ENCODE measurements at regions not wholly inside any gene's neighbourhood (a gene's known extent, or its start where the extent isn't known, plus 50 kb on each side); places are given as distances from the start of the nearest gene placed in this dataset.

GRCh38 chr4:157821814-157822213, 351.0 kb downstream of the GASK1B start:
- no peak for TF ChIP-seq EP300 (IDR thresholded peaks at IDR 0.05)
- TF ChIP-seq POLR2AphosphoS5 (IDR thresholded peaks at IDR 0.05) = no peak
- no peak for TF ChIP-seq CTCF (IDR thresholded peaks at IDR 0.05)
- no peaks in the 10 kb centered on the region for H3K36me3 ChIP-seq
- WGBS, 2 donors = 93% methylated on average over 15 of the region's 15 CpGs
- H3K27me3 ChIP-seq = no peaks in the 10 kb centered on the region
- H3K4me3 ChIP-seq = no peak overlapping the region
- intact Hi-C loops (cut with DNase I) = no loop called here
- no peak for DNase-seq
- no peak overlapping the region for H3K27ac ChIP-seq
- H3K9me3 ChIP-seq = peaks cover 0 to 4% (median 0%) of the 10 kb centered on the region in 4 donors
- H3K4me1 ChIP-seq = no peaks in the 10 kb centered on the region

DNA sequence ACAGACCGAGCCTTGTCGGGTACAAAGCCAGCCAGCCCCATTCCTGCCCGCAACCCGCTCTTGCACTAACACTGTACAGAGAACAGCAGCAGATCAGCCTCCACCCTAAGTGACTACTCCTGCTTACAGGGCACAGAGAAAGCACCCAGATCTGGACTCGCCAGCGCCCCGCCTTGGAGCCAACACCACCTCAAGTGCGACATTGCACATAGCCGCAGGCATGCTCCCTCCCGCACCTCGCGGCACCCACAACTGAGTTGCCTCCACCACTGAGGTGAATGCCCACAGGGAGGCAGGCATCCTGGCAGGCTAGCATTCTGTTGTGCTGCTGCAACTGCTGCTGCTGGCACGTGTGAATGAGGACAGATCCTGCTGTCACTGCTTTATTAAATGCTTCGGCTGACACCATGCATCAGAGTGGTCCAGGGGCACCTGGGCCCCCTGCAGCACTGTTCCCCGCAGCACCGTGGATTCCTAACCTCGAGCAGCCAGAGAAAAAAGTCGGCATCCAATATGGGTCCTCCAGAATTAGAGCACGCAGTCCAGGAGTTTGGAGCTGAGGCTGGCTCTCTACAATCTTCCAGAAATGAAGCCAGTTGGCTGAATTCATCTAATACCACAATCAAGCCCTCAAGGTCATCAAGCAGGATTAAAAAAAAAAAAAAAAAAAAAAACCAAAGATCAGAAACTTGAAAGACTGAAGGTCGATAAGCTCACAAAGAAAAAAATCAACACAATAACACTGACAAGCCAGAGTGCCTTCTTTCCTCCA, 352.9 kb downstream of the GASK1B start:
- Histone ChIP-seq H3K9me3 (peaks cover 0 to 4% (median 0%) of the 10 kb centered on the region in 4 donors), H3K36me3 (no peaks in the 10 kb centered on the region), H3K27me3 (no peaks in the 10 kb centered on the region), H3K27ac (no peak overlapping the region), H3K4me1 (no peaks in the 10 kb centered on the region), H3K4me3 (no peak overlapping the region)
- TF ChIP-seq POLR2A (IDR thresholded peaks at IDR 0.05) = no peak
- no peak for DNase-seq
- intact Hi-C loops (cut with DNase I) = no loop called here
- WGBS, 2 donors = 93 to 94% methylated on average over 20 of the region's 20 CpGs

DNA sequence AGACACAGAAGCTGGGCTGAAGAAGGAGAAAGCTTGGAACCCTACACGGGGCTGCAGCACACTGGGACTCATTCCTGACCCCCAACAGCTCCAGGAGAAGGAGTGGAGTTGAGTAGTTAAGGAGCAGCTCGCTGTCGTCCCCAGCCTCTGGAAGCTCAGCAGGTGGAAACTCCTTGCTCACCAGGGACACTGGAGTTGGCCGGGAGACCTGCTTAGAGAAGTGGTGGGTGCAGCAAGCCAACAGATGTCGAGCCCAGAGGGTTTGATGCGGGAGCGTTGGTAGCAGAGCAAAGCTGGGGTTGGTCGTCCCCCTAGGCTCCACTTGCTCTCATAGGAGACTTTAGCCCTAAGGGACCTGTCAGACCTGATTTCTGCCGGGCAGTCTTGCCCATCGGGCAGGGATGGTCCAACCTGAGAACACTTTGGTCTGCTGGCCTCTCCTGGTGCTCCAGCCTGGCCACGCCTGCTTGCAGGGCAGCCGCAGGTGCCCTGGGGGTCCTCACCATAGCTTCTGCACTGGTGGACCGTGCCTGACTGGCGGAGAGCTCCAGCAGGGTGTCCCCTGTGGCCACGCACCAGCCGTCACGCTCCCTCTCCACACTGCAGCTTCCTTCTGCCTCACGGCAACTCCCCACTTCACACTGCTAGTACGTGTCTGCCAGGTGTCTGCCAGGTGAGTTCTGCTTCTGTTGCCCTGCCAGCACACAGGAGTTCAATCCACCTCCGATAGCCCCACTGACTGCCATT, 353.7 kb downstream of the GASK1B start:
- no peak overlapping the region for H3K4me3 ChIP-seq
- H3K9me3 ChIP-seq = peaks cover 0 to 4% (median 0%) of the 10 kb centered on the region in 4 donors
- TF ChIP-seq CTCF (IDR thresholded peaks at IDR 0.05) (no peak), EP300 (IDR thresholded peaks at IDR 0.05) (no peak), POLR2AphosphoS5 (IDR thresholded peaks at IDR 0.05) (no peak), POLR2A (IDR thresholded peaks at IDR 0.05) (no peak)
- H3K4me1 ChIP-seq = no peaks in the 10 kb centered on the region
- no peaks in the 10 kb centered on the region for H3K27me3 ChIP-seq
- intact Hi-C loops (cut with DNase I) = no loop called here
- no peak for DNase-seq
- H3K36me3 ChIP-seq = no peaks in the 10 kb centered on the region
- H3K27ac ChIP-seq = no peak overlapping the region
- WGBS, 2 donors = 91 to 93% methylated on average over 20 of the region's 20 CpGs

DNA sequence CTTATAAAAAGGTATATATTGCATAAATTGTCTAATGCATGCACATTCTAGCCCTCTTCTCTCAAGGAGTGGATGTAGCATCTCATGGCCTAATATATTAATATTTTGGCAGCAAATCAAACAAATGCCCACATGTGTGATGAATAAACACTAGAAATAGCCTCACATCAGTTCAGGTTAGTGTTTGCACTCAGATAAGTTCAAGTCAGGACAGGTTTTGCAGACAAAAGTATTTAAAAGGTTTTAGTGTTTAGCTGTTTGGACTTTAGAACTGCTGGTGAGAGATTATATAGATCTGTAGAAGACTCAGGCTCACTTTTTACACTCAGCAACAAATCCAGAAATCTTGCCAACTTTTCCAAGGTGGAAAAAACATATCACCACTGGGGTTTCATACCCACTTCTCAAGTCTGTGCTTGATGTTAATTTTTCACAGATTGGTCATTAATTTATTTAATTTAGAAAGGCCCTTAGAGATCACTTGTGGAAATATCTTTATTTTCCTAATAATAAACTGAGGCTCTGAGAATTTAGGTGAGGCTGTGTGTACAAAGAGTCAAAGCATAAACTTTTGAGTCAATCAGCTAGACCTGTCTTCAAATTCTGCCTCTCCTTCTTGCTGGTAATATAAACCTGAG, 362.6 kb downstream of the GASK1B start:
- H3K27me3 ChIP-seq = no peaks in the 10 kb centered on the region
- intact Hi-C loops (cut with DNase I) = no loop called here
- DNase-seq = no peak
- H3K4me1 ChIP-seq = peaks cover 0 to 36% (median 31%) of the 10 kb centered on the region in 4 donors
- peak overlapping the region in 2 of 4 donors; percentile 4 to 23 for H3K27ac ChIP-seq
- no peaks in the 10 kb centered on the region for H3K9me3 ChIP-seq
- no peak overlapping the region for H3K4me3 ChIP-seq
- TF ChIP-seq POLR2AphosphoS5 (IDR thresholded peaks at IDR 0.05) = no peak
- no peak for TF ChIP-seq POLR2A (IDR thresholded peaks at IDR 0.05)
- no peak for TF ChIP-seq EP300 (IDR thresholded peaks at IDR 0.05)
- TF ChIP-seq CTCF (IDR thresholded peaks at IDR 0.05) = no peak
- H3K36me3 ChIP-seq = no peaks in the 10 kb centered on the region

GRCh38 chr4:157808796-157809383, 363.9 kb downstream of the GASK1B start:
- Histone ChIP-seq H3K27me3 (no peaks in the 10 kb centered on the region), H3K4me1 (peaks cover 0 to 49% (median 44%) of the 10 kb centered on the region in 4 donors), H3K27ac (peak overlapping the region in 1 of 4 donors; percentile 23), H3K36me3 (no peaks in the 10 kb centered on the region), H3K4me3 (no peak overlapping the region), H3K9me3 (no peaks in the 10 kb centered on the region)
- no peak for DNase-seq
- 69 to 77% methylated on average over 6 of the region's 6 CpGs for WGBS, 2 donors
- intact Hi-C loops (cut with DNase I) = no loop called here
- TF ChIP-seq EP300 (IDR thresholded peaks at IDR 0.05) = no peak
- TF ChIP-seq POLR2AphosphoS5 (IDR thresholded peaks at IDR 0.05) = no peak
- TF ChIP-seq CTCF (IDR thresholded peaks at IDR 0.05) = no peak
- no peak for TF ChIP-seq POLR2A (IDR thresholded peaks at IDR 0.05)

Data from sigmoid colon (tissue), 6 donors.